Osteocyte (in vitro differentiated cells): ENCODE measurements at regions not wholly inside any gene's neighbourhood (a gene's known extent, or its start where the extent isn't known, plus 50 kb on each side); places are given as distances from the start of the nearest gene placed in this dataset.
A peak's percentile ranks its signal among the peaks of the same experiment; 100 is the strongest.

Source experiments
- DNase-seq: peaks from one replicate; pipeline ENCODE4 v3.0.0; 2021; ENCODE audit warnings: mixed read lengths; ENCODE audit not compliant: unreplicated experiment; ENCODE audit errors: extremely low spot score
- H3K27ac Mint-ChIP-seq: one replicate; pipeline ENCODE4 v1.8.0; 2021; ENCODE audit warnings: mild to moderate bottlenecking, mixed read lengths; ENCODE audit not compliant: unreplicated experiment
- H3K27me3 Mint-ChIP-seq: one replicate; pipeline ENCODE4 v1.8.0; 2021; ENCODE audit warnings: mixed read lengths; ENCODE audit not compliant: unreplicated experiment
- H3K36me3 Mint-ChIP-seq: one replicate; pipeline ENCODE4 v1.8.0; 2021; ENCODE audit warnings: mixed read lengths; ENCODE audit not compliant: unreplicated experiment
- H3K4me1 Mint-ChIP-seq: one replicate; pipeline ENCODE4 v1.8.0; 2021; ENCODE audit warnings: mixed read lengths; ENCODE audit not compliant: unreplicated experiment
- H3K4me3 Mint-ChIP-seq: one replicate; pipeline ENCODE4 v1.8.0; 2021; ENCODE audit warnings: mild to moderate bottlenecking, moderate library complexity, mixed read lengths; ENCODE audit not compliant: unreplicated experiment
- H3K9me3 Mint-ChIP-seq: one replicate; pipeline ENCODE4 v1.8.0; 2021; ENCODE audit warnings: mixed read lengths; ENCODE audit not compliant: unreplicated experiment
- TF ChIP-seq, protein P1 (sequence below): fragments of 200-600 bp; sonication (generic); IDR thresholded peaks from 2 replicates; pipeline ENCODE4 v1.5.0; 2021; ENCODE audit warnings: antibody characterized with exemption, mild to moderate bottlenecking, moderate library complexity

DNA sequence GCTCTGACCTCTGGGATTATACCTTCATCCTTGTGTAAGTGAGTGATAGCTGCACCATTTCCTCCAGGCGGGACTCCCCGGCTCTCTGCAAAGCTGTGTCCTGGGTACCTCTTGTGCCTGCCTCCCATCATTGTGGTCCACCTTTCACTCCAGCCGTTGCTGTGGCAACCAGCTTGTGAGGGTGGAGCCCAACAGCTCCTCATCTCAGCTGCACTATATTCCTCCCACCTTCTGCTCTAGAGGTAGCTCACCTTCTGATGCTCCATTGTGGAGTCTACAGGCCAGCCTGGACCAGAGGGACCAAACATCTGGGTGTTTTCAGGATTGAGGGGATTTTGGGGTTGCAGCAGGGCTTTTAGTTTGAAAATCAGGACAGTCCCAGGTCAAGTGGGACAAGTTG lies 708.2 kb downstream of the UQCRFS1 start:
- H3K27ac Mint-ChIP-seq, result no peak overlapping the region
- H3K9me3 Mint-ChIP-seq, result peaks cover 5% of the 10 kb centered on the region
- no peaks in the 10 kb centered on the region for H3K27me3 Mint-ChIP-seq
- H3K4me1 Mint-ChIP-seq, result no peaks in the 10 kb centered on the region
- H3K4me3 Mint-ChIP-seq, result no peak overlapping the region
- DNase-seq, result peak; percentile 40
- TF ChIP-seq, protein P1, sequence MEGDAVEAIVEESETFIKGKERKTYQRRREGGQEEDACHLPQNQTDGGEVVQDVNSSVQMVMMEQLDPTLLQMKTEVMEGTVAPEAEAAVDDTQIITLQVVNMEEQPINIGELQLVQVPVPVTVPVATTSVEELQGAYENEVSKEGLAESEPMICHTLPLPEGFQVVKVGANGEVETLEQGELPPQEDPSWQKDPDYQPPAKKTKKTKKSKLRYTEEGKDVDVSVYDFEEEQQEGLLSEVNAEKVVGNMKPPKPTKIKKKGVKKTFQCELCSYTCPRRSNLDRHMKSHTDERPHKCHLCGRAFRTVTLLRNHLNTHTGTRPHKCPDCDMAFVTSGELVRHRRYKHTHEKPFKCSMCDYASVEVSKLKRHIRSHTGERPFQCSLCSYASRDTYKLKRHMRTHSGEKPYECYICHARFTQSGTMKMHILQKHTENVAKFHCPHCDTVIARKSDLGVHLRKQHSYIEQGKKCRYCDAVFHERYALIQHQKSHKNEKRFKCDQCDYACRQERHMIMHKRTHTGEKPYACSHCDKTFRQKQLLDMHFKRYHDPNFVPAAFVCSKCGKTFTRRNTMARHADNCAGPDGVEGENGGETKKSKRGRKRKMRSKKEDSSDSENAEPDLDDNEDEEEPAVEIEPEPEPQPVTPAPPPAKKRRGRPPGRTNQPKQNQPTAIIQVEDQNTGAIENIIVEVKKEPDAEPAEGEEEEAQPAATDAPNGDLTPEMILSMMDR, result no peak
- H3K36me3 Mint-ChIP-seq, result no peaks in the 10 kb centered on the region

DNA sequence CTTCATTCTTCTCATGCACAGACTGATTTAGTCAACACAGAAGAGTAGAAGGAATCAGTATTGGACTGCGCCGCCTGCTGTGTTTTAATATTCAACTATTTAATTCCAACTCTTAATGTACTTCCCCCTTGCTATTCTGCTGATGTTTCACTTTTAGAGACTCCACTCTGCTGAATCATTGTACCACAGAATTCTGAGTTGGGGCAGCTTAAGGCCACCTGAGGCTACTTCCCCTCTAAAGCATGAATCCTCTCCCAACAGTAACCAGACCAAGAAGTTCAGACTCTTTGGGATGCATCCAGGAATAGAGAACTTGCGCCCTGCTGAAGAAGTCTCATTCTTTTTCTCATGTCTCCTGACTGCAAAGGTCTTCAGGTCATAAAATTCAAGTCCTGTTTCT lies 708.8 kb downstream of the UQCRFS1 start:
- Mint-ChIP-seq H3K4me3 (no peak overlapping the region), H3K27me3 (no peaks in the 10 kb centered on the region), H3K36me3 (no peaks in the 10 kb centered on the region), H3K27ac (no peak overlapping the region), H3K9me3 (peaks cover 5% of the 10 kb centered on the region), H3K4me1 (no peaks in the 10 kb centered on the region)
- TF ChIP-seq, protein P1, result no peak
- DNase-seq, result no peak

DNA sequence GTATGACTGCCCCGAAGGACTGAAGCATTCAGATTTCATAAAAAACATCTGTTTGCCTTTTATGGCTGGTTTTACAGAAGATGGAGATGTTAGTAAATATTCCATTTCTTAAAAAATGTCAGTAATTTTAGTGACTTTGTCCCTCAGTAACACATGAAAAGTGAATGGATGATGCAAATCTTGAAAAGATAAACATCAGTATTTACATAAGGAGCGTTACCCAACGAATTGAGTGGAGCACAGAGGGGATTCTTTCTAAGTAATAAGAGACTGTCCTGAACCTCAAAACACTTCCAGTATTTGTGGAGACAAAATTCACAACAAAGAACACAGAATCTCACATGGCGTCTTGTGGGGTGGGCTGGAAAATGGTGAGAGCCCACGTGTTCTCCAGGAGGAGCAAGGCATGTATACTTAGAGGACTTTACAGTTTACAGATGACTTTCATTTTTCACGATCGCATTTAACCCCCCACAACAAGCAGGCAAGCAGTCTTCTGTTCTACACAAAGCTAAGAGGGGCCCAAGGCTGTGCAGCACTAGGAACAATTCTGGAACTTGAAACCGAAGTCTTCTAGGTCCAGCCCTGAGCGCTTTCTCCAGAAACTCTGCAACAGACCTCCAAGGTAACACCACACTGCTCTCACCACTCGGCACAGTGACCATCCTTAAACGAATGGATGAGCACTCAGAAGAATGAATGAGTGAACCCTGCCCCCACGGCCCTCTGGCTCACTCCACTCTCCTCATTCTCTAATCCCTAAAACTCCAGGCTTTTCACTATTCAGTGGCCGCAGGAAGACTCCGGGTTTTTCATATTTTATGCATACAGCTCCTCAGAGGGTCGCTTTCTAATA lies 709.8 kb downstream of the UQCRFS1 start:
- TF ChIP-seq, protein P1, result no peak

DNA sequence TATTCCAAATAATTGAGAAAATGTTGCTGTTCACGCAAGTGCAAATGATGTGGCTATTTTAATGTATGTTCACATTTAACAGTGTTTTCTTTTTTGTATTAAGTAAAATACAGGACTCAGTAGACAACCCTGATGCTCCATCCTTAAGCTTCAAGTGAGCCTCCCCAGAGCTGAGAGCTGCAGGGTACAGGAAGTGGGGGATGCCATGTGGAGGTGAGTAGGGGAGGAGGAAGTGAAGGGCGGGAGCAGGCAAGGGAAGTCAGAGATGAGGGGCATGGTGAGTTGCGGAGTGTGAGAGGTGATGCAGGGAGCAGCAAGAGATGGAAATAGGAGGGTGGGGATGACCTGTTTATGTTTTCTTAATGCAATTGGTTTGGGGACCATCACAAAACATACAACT lies 711.0 kb downstream of the UQCRFS1 start:
- TF ChIP-seq, protein P1, result no peak
- Mint-ChIP-seq H3K36me3 (no peaks in the 10 kb centered on the region), H3K9me3 (peaks cover 5% of the 10 kb centered on the region)

More for the DNA sequence above, 709.8 kb downstream of the UQCRFS1 start:
- Mint-ChIP-seq H3K4me1 (no peaks in the 10 kb centered on the region), H3K9me3 (peaks cover 5% of the 10 kb centered on the region), H3K27ac (no peak overlapping the region), H3K27me3 (no peaks in the 10 kb centered on the region), H3K36me3 (no peaks in the 10 kb centered on the region), H3K4me3 (no peak overlapping the region)
- DNase-seq, result peak; percentile 54

DNA sequence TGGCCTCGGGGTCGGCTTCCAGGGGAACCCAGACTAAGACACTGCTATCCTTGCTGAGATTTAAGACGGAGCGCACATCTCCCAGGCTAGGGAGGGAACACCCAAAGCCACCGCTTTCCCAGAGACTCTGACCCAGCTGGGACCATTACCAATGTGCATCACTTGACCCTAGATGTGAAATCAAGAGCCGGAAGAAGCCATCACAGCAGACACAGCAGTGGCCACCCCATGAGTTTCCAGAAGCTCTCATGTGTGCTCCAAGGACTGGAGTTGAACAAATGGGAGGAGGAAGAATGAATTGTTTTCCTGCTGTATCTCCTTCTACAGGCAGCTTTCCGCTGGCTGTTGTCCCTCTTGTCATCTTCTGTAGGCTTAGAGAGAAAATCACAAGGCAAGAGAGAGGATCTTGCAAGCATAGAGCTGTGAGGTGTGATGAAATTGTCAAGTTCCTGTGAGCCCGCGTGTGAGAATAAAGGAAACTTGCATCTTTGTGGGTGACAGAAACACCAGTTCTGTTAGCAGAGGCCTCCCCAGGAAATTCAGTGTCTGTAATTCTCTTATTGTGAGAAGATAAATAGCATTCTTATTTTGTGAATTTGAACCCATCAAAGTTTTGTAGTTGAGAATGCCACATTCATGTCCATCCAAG lies 711.8 kb downstream of the UQCRFS1 start:
- Mint-ChIP-seq H3K27me3 (no peaks in the 10 kb centered on the region), H3K27ac (no peak overlapping the region), H3K9me3 (no peaks in the 10 kb centered on the region), H3K4me3 (no peak overlapping the region), H3K36me3 (no peaks in the 10 kb centered on the region), H3K4me1 (no peaks in the 10 kb centered on the region)
- no peak for DNase-seq
- TF ChIP-seq, protein P1, result no peak

More for the DNA sequence above, 711.0 kb downstream of the UQCRFS1 start:
- Mint-ChIP-seq H3K4me3 (no peak overlapping the region), H3K27ac (no peak overlapping the region), H3K4me1 (no peaks in the 10 kb centered on the region), H3K27me3 (no peaks in the 10 kb centered on the region)
- DNase-seq, result peak; percentile 48
